ENCODE measurements at regions not wholly inside any gene's neighbourhood (a gene's known extent, or its start where the extent isn't known, plus 50 kb on each side); places are given as distances from the start of the nearest gene placed in this dataset.
"Not testable (repeated sequence)": the region's sequence is repeated elsewhere in the genome, so short reads cannot be mapped to it uniquely, and the experiment has no call there.

- DNase-seq (ENCODE audit: low read depth in 2 of 2): no peak
Observed at GRCh38 chr10:6737080-6737641, 157.1 kb upstream of the PRKCQ start.

- DNase-seq (ENCODE audit: low read depth in 2 of 2): no peak
Observed at GRCh38 chr10:6734286-6734685, 154.2 kb upstream of the PRKCQ start.

DNA sequence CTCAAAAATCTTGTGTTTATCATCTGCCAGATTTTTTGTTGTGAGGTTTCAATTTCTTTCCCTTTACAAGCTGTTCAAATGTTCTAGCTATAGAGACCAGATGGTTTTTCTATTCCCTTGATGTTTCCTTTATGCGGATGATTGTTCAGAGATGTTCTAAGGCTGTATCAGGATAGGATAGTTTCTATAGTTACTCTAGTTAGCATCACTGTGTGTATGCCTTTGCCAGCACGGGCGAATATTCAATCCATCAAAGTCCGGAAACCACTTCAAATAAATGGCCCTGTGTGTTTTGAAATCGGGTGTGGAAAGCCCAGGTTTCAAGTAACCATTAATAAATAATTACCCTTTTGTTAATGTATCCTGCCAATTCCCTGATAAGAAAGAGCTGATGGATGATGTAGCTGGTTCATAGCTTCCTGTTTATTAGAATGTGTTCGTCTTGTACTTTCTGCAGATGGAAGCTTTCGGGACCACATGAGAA is 149.8 kb upstream of the PRKCQ start:
- DNase-seq (ENCODE audit: low read depth in 2 of 2): no peak

GRCh38 chr10:6729071-6729774 is 149.1 kb upstream of the PRKCQ start:
- DNase-seq (ENCODE audit: low read depth in 2 of 2): no peak

DNA sequence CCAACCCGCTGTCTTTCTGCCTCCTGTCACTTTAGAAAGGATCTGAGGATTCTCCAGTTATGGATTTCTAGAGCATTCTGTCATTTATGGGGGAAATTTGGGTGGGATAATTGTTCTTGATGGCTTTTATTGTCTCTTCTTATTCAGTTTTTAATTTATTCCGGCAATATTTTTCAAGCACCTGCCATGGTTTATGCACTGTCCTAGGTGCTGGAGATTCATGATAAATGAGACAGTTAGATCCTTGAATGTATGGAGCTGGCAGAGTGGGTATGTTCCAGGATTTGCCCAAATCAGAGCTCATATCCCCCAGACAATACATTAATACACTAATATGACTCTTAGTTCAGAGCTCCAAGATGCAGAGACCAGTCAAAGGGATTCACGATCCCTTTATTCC is 146.8 kb upstream of the PRKCQ start:
- no peak for DNase-seq (ENCODE audit: low read depth in 2 of 2)

- DNase-seq (ENCODE audit: low read depth in 2 of 2): no peak
Observed at GRCh38 chr10:6722616-6723004, 142.5 kb upstream of the PRKCQ start.

DNA sequence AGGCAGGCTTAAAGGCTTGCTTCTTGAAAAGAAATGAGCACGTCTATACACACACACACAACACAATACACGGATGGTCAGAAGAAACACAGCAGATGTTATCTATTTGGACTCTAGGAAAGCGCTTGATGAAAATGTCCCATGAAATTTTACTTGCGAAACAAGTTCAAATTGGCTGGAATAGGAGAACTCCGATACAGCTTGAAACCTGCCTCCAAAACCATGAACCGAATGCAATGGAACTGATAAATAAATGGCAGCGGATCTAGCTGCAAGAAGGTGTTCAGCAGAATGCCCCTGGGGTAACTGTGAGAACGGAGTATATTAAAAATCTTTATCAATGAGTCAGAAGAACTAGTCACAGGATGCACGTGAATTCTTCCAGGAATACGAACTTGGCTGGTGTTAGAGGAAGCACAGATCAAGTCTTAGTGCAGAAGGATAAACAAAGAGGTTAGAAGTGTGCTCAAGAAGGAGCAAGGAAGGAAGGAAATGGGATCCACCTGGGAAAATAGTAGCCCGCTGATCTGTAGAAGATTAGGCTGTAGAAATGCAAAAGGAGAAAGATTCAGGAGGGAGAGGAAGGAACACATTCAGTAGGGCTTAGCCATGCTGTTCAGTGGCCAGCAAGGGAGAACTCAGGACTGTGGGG is 142.0 kb upstream of the PRKCQ start:
- no peak for DNase-seq (ENCODE audit: low read depth in 2 of 2)

DNA sequence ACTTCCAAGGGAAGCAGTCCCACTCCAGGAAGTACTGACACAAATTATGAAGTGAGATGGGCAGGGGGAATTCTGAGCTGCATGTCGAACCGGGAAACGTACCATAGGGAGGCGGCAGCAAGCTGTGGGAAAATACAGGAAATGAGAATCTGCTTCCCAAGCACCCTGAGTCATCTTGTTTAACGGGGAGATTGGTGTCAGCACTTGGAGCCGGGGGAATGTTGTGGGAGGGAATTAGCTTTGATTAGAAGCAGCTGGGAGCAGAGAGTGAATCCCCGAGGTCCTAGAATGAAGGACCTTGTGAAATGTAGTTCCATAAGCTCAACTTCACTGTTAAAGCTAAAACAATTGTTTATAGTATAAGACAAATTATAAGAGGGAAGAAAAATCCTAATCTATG is 141.4 kb upstream of the PRKCQ start:
- DNase-seq (ENCODE audit: low read depth in 2 of 2): no peak

GRCh38 chr10:6719561-6719960 is 139.5 kb upstream of the PRKCQ start:
- no peak for DNase-seq (ENCODE audit: low read depth in 2 of 2)

DNA sequence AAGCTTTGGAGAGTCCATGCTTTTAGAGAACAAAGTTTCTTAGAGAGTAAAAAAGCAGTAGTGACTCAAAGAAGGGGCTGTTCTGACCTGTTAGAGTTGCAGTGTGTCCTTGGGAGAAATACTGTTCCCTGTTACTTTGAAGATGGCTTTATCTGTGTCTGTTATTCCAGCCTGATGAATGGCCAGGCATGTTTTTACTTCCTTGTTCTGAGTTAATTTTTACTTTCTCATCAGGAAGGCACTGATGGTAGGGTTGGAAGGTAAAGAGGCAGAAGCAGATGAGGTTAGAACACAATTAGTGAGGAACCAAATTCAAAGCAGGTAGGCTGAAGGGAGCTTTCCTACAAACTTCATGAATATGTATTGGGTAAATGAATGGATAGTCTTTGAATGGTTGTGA is 138.5 kb upstream of the PRKCQ start:
- DNase-seq (ENCODE audit: low read depth in 2 of 2): no peak

- no peak for DNase-seq (ENCODE audit: low read depth in 2 of 2)
Observed at GRCh38 chr10:6716516-6716915, 136.4 kb upstream of the PRKCQ start.

DNA sequence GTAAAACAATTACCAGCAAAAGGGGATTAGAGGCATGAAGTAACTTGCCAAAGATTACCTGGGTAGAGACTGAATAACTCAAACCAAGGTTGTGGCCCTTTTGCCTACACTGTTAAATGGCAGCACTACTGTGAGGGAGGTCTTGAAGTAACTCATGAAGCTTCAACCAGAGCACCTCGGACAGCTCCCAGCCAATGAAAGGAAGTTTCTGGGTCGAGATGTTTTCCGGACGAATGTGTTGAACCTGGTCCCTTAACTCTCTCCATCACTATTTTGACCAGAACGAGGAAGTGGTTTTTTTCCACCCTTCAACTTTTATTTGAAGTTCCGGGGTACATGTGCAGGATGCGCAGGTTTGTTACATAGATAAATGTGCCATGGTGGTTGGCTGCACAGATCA is 133.6 kb upstream of the PRKCQ start:
- DNase-seq (ENCODE audit: low read depth in 2 of 2): no peak

- DNase-seq (ENCODE audit: low read depth in 2 of 2): no peak
Observed at GRCh38 chr10:6713120-6713519, 133.0 kb upstream of the PRKCQ start.

- no peak for DNase-seq (ENCODE audit: low read depth in 2 of 2)
Observed at GRCh38 chr10:6711881-6712280, 131.8 kb upstream of the PRKCQ start.

- DNase-seq (ENCODE audit: low read depth in 2 of 2): no peak
Observed at GRCh38 chr10:6711408-6711841, 131.3 kb upstream of the PRKCQ start.

DNA sequence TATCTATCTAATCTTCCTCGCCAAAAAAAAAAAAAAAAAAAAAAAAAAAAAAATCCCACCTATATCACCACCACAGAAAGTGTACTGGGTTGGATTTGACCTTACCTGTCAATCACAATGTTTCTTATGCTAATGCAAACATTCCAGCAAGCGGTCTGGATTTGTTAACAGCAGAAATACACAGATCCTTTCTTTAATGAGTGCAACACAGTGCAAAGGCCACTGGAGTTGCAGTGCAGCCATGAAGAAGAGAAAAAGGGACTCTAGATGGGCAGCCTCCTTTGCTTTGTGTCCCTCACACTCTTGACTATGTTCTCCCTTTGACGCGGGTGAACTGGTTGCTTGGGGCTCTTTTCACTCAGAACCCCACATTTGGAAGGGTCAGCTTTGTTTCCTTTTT is 127.3 kb upstream of the PRKCQ start:
- no peak for DNase-seq (ENCODE audit: low read depth in 2 of 2)

GRCh38 chr10:6706725-6707124 is 126.6 kb upstream of the PRKCQ start:
- DNase-seq (ENCODE audit: low read depth in 2 of 2): no peak

- DNase-seq (ENCODE audit: low read depth in 2 of 2): no peak
Observed at GRCh38 chr10:6704896-6705295, 124.8 kb upstream of the PRKCQ start.

- not testable (repeated sequence) for DNase-seq (ENCODE audit: low read depth in 2 of 2)
Observed at GRCh38 chr10:6702833-6703232, 122.8 kb upstream of the PRKCQ start.

DNA sequence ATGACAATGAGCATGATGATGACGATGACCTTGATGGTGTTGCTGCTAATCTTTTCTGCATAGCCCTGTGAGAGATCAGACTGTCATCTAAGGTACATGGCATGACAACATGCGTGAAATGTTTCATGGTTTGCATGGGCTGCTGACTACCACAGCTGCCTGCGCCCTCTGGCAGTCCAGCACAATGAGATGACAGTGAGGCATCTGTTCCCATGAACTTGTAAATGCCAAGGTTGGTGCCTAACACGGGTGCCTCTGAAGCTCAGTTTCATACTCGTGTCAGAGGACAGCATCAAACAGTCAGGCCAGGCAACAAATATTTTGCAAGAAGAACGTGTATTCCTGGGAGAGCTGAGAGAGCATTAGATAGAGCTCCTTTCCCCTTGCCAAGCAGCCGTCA is 122.0 kb upstream of the PRKCQ start:
- no peak for DNase-seq (ENCODE audit: low read depth in 2 of 2)

- DNase-seq (ENCODE audit: low read depth in 2 of 2): no peak
Observed at GRCh38 chr10:6701289-6701688, 121.2 kb upstream of the PRKCQ start.

DNA sequence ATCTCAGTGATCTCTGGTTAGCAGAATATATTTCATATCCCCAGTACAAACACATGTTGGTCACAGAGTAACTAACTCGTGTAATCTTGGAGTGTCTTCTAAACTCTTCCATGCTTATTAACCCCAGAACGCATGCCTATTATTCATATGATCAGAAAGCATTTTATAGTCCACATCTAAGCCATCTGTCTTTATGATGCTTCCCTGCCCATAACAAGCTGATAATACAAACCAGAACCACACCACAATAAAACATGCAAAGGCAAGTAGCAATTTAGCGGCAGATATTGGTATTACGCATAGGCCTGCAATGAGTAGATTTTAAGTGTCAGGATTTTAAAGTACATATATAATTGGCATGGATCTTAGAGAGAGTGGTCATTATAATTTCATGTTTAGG is 120.0 kb upstream of the PRKCQ start:
- DNase-seq (ENCODE audit: low read depth in 2 of 2): no peak

- DNase-seq (ENCODE audit: low read depth in 2 of 2): no peak
Observed at GRCh38 chr10:6699336-6699735, 119.3 kb upstream of the PRKCQ start.
